ENCODE measurements at regions not wholly inside any gene's neighbourhood (a gene's known extent, or its start where the extent isn't known, plus 50 kb on each side); places are given as distances from the start of the nearest gene placed in this dataset.

DNA sequence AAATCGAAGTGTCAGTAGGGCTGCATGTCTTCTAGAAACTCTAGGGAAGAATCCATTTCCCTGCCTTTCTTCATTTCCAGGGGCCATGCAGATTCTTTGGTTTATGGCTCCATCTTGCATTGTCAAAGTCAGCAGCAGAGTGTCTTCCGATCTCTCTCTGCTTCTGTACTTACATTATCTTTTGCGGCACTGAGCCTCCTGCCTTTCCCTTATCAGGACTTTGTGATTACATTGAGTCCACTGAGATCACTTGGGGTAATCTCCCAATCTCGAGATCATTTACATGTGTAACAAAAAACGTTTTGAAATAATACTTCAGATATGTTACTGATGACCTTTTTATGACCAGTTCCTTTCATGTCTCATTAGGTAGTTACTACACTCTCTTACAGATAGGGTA, 695.9 kb downstream of the NSUN3 start:
- TF ChIP-seq, protein P1, sequence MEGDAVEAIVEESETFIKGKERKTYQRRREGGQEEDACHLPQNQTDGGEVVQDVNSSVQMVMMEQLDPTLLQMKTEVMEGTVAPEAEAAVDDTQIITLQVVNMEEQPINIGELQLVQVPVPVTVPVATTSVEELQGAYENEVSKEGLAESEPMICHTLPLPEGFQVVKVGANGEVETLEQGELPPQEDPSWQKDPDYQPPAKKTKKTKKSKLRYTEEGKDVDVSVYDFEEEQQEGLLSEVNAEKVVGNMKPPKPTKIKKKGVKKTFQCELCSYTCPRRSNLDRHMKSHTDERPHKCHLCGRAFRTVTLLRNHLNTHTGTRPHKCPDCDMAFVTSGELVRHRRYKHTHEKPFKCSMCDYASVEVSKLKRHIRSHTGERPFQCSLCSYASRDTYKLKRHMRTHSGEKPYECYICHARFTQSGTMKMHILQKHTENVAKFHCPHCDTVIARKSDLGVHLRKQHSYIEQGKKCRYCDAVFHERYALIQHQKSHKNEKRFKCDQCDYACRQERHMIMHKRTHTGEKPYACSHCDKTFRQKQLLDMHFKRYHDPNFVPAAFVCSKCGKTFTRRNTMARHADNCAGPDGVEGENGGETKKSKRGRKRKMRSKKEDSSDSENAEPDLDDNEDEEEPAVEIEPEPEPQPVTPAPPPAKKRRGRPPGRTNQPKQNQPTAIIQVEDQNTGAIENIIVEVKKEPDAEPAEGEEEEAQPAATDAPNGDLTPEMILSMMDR (IDR thresholded peaks at IDR 0.05; ENCODE audit: poor library complexity): no peak
- no peak for TF ChIP-seq EZH2 (IDR thresholded peaks at IDR 0.05; ENCODE audit: borderline replicate concordance)
